Endodermal cell (in vitro differentiated cells): ENCODE measurements at regions not wholly inside any gene's neighbourhood (a gene's known extent, or its start where the extent isn't known, plus 50 kb on each side); places are given as distances from the start of the nearest gene placed in this dataset.

Source experiments
- DNase-seq: peaks from one replicate; pipeline ENCODE4 v3.0.0-alpha.2; 2017
- H3K27ac ChIP-seq: 2 replicates; pipeline ENCODE4 v1.5.1; 2013; ENCODE audit warnings: mild to moderate bottlenecking, low read depth, low read length, moderate library complexity
- H3K27me3 ChIP-seq: 2 replicates; pipeline ENCODE4 v1.6.1; 2013; ENCODE audit warnings: mild to moderate bottlenecking, low read length, moderate library complexity; ENCODE audit not compliant: insufficient read depth, control insufficient read depth, poor library complexity, severe bottlenecking
- H3K36me3 ChIP-seq: 2 replicates; pipeline ENCODE4 v1.7.0; 2013; ENCODE audit warnings: mild to moderate bottlenecking, low read length, moderate library complexity; ENCODE audit not compliant: control insufficient read depth, insufficient read depth
- H3K4me1 ChIP-seq: one replicate; pipeline ENCODE4 v1.7.0; 2013; ENCODE audit warnings: low read length; ENCODE audit not compliant: control insufficient read depth, insufficient read depth
- H3K4me3 ChIP-seq: 2 replicates; pipeline ENCODE4 v1.5.1; 2013; ENCODE audit warnings: mild to moderate bottlenecking, low read length, moderate library complexity
- H3K9ac ChIP-seq: 2 replicates; pipeline ENCODE4 v1.6.1; 2013; ENCODE audit warnings: mild to moderate bottlenecking, low read length, moderate library complexity; ENCODE audit not compliant: poor library complexity, severe bottlenecking; ENCODE audit errors: extremely low read depth
- H3K9me3 ChIP-seq: 2 replicates; pipeline ENCODE4 v1.6.1; 2013; ENCODE audit warnings: mild to moderate bottlenecking, low read length, moderate library complexity; ENCODE audit not compliant: control insufficient read depth
- H3K27ac Mint-ChIP-seq: 2 replicates; pipeline ENCODE4 v1.8.0; 2020; ENCODE audit warnings: mixed read lengths
- H3K27me3 Mint-ChIP-seq: 2 replicates; pipeline ENCODE4 v1.8.0; 2021; ENCODE audit warnings: mild to moderate bottlenecking, mixed read lengths; ENCODE audit not compliant: insufficient read depth
- H3K36me3 Mint-ChIP-seq: 2 replicates; pipeline ENCODE4 v1.8.0; 2020; ENCODE audit warnings: low read depth, mixed read lengths
- H3K4me1 Mint-ChIP-seq: 2 replicates; pipeline ENCODE4 v1.8.0; 2020; ENCODE audit warnings: mixed read lengths
- H3K4me3 Mint-ChIP-seq: 2 replicates; pipeline ENCODE4 v1.8.0; 2020; ENCODE audit warnings: mild to moderate bottlenecking, moderate library complexity, mixed read lengths
- H3K9me3 Mint-ChIP-seq: 2 replicates; pipeline ENCODE4 v1.8.0; 2020; ENCODE audit warnings: mild to moderate bottlenecking, mixed read lengths
- WGBS, 2 experiments: methylation state at CpG; one replicate each; pipeline versions ENCODE4 v1.1.5 to v1.1.7; 2013; ENCODE audit warnings: missing lambda C conversion rate in 2 of 2, mixed read lengths in 1 of 2; ENCODE audit not compliant: insufficient coverage in 1 of 2, insufficient read length in 1 of 2; 5-methylcytosine and 5-hydroxymethylcytosine counted together
- TF ChIP-seq, protein P1 (sequence below): fragments of 200-600 bp; sonication (generic); conservative IDR thresholded peaks from 2 replicates; pipeline ENCODE4 v1.5.0; 2021; ENCODE audit warnings: antibody characterized with exemption, mild to moderate bottlenecking

DNA sequence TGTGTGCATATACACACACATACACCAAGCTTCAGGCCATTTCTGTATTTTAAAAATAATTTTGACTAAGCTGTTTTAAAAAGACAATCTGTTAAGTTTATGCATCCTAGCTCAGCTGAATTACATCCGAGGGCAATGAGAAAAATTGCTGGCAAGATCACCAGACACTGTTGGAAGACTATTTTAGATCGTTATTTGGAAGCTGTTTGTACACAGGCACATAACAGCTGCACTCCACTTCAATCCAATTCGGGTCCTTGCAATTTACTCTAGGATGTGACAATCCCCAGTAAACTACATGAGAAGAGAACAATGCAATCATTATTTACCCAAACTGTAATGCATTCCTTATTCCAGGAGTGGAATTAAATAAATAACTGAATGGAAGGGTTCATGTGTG lies 79.3 kb upstream of the RASA1 start:
- TF ChIP-seq, protein P1, sequence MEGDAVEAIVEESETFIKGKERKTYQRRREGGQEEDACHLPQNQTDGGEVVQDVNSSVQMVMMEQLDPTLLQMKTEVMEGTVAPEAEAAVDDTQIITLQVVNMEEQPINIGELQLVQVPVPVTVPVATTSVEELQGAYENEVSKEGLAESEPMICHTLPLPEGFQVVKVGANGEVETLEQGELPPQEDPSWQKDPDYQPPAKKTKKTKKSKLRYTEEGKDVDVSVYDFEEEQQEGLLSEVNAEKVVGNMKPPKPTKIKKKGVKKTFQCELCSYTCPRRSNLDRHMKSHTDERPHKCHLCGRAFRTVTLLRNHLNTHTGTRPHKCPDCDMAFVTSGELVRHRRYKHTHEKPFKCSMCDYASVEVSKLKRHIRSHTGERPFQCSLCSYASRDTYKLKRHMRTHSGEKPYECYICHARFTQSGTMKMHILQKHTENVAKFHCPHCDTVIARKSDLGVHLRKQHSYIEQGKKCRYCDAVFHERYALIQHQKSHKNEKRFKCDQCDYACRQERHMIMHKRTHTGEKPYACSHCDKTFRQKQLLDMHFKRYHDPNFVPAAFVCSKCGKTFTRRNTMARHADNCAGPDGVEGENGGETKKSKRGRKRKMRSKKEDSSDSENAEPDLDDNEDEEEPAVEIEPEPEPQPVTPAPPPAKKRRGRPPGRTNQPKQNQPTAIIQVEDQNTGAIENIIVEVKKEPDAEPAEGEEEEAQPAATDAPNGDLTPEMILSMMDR, result no peak
- H3K36me3 ChIP-seq, result no peaks in the 10 kb centered on the region
- H3K27me3 ChIP-seq, result no peaks in the 10 kb centered on the region
- Mint-ChIP-seq H3K36me3 (no peaks in the 10 kb centered on the region), H3K4me3 (no peak overlapping the region), H3K4me1 (no peaks in the 10 kb centered on the region), H3K9me3 (no peaks in the 10 kb centered on the region), H3K27ac (no peak overlapping the region), H3K27me3 (no peaks in the 10 kb centered on the region)
- 90 to 93% methylated on average over 3 of the region's 3 CpGs for WGBS, 2 experiments
- DNase-seq, result no peak
- no peak overlapping the region for H3K27ac ChIP-seq
- H3K4me3 ChIP-seq, result no peak overlapping the region
- H3K4me1 ChIP-seq, result no peaks in the 10 kb centered on the region
- H3K9me3 ChIP-seq, result no peaks in the 10 kb centered on the region
- no peak overlapping the region for H3K9ac ChIP-seq

DNA sequence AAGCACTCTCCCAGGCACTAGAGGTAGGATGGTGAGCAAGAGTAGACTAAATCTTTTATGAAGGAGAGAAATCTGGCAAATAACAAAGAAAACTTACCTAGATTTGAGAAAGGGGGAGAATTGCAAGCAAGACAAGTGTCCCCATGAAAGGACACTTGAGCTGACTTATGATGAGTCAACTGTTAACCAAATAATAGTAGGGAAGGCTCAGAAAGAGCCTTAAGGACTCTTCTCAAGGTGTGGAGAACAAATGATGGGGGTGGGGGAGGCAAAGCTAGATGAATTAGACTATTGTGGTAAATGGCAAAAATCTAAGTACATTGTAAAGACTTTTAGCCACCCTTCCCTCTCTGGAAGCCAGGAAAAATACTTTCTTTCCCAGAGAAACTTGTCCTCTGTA lies 77.6 kb upstream of the RASA1 start:
- H3K27me3 ChIP-seq, result no peaks in the 10 kb centered on the region
- Mint-ChIP-seq H3K27ac (no peak overlapping the region), H3K9me3 (no peaks in the 10 kb centered on the region), H3K36me3 (no peaks in the 10 kb centered on the region), H3K4me1 (no peaks in the 10 kb centered on the region), H3K4me3 (no peak overlapping the region), H3K27me3 (no peaks in the 10 kb centered on the region)
- no peak overlapping the region for H3K27ac ChIP-seq
- DNase-seq, result no peak
- no peaks in the 10 kb centered on the region for H3K36me3 ChIP-seq
- no peak overlapping the region for H3K4me3 ChIP-seq
- TF ChIP-seq, protein P1, result no peak
- no peaks in the 10 kb centered on the region for H3K4me1 ChIP-seq
- no peaks in the 10 kb centered on the region for H3K9me3 ChIP-seq
- H3K9ac ChIP-seq, result no peak overlapping the region

DNA sequence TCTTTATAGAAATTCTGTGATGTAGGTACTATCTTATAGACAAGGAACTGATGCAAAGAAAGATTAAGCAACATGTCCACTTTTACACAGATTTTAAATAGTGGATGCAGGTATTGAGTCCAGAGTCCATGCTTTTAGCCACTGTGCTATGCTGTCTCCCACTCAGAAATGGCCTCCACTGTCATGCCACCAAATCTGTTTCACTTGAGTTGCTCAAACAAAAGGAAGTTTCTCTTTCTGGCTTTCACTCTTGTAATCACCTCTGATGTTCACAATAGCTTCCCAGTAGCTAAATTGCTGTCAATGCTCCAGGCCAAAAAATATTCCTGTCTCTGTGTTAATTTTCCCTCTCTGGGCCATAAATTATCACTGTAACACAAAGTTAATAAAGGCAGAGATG lies 77.0 kb upstream of the RASA1 start:
- H3K4me3 Mint-ChIP-seq, result no peak overlapping the region
- Histone ChIP-seq H3K9ac (no peak overlapping the region), H3K4me3 (no peak overlapping the region), H3K4me1 (no peaks in the 10 kb centered on the region), H3K27me3 (no peaks in the 10 kb centered on the region), H3K36me3 (no peaks in the 10 kb centered on the region), H3K9me3 (no peaks in the 10 kb centered on the region), H3K27ac (no peak overlapping the region)
- no peaks in the 10 kb centered on the region for H3K36me3 Mint-ChIP-seq
- H3K27me3 Mint-ChIP-seq, result no peaks in the 10 kb centered on the region
- no peaks in the 10 kb centered on the region for H3K9me3 Mint-ChIP-seq
- TF ChIP-seq, protein P1, result no peak
- H3K27ac Mint-ChIP-seq, result no peak overlapping the region
- no peak for DNase-seq
- no peaks in the 10 kb centered on the region for H3K4me1 Mint-ChIP-seq
